RWPE1 (cell line): ENCODE measurements at regions not wholly inside any gene's neighbourhood (a gene's known extent, or its start where the extent isn't known, plus 50 kb on each side); places are given as distances from the start of the nearest gene placed in this dataset.

ENCODE experiments used
- CTCF ChIA-PET: fragments of 350-600 bp; sonication (Branson Sonifier 250); formaldehyde crosslinking; extraction: SDS; loops from one replicate; lab custom pipeline; 2021; lab: Yijun Ruan, JAX
- POLR2A ChIA-PET: fragments of 400-600 bp; formaldehyde crosslinking; extraction: SDS; loops from one replicate; lab custom pipeline; 2020; ENCODE audit warnings: antibody characterized with exemption; ENCODE audit not compliant: low non-redundant PET; lab: Yijun Ruan, JAX
- DNase-seq: peaks from one replicate; pipeline ENCODE4 v3.0.0; 2012; ENCODE audit warnings: low spot score
- H3K27ac ChIP-seq: fragments of 450-650 bp; 2 replicates; pipeline ENCODE4 v1.5.1; 2017
- CTCF ChIP-seq: fragments of 450-650 bp; conservative IDR thresholded peaks from 2 replicates; pipeline ENCODE4 v1.5.1; 2017; ENCODE audit warnings: low read depth, mild to moderate bottlenecking

GRCh38 chr13:77379508-77379907, 52.6 kb upstream of the MYCBP2 start:
- no peak for DNase-seq
- TF ChIP-seq CTCF, result no peak
- no peak overlapping the region for H3K27ac ChIP-seq
- CTCF ChIA-PET, result no interaction called here
- POLR2A ChIA-PET, result no interaction called here

- no peak overlapping the region for H3K27ac ChIP-seq
- POLR2A ChIA-PET, result no interaction called here
- no peak for DNase-seq
- CTCF ChIA-PET, result interaction anchor here (0.7 kb wide), 1 partner anchor 981 kb away, joined by 3 read pairs; no protein-coding TSS in a partner anchor
- TF ChIP-seq CTCF, result no peak
Observed at GRCh38 chr13:77378662-77379061, 51.8 kb upstream of the MYCBP2 start.

GRCh38 chr13:77377016-77377415, 50.1 kb upstream of the MYCBP2 start:
- no peak for TF ChIP-seq CTCF
- DNase-seq, result no peak
- POLR2A ChIA-PET, result no interaction called here
- CTCF ChIA-PET, result no interaction called here
- H3K27ac ChIP-seq, result no peak overlapping the region
